ENCODE measurements at regions not wholly inside any gene's neighbourhood (a gene's known extent, or its start where the extent isn't known, plus 50 kb on each side); places are given as distances from the start of the nearest gene placed in this dataset.

DNA sequence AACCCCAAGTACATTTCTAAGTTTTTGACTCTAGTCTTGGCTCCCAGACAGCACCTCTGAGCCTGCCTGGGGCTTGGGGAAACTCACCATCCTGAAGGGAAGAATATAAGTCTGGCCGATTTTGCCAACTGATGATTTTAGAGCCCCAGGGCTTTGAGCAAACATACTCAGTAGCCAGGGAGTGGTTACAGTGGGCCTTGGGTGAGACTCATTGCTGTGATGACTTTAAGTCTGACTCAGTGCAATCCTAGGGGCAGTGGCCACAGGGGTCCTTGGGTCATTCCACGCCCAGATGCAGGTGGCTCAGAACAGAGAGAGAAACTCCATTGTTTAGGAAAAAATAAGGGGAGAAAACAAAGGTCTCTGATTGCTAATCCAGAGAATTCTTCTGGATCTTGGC is 312.0 kb upstream of the EDIL3 start:
- no peak for ATAC-seq
- no peak overlapping the region for H3K27ac ChIP-seq
- intact Hi-C loops (cut with DNase I): no loop called here

DNA sequence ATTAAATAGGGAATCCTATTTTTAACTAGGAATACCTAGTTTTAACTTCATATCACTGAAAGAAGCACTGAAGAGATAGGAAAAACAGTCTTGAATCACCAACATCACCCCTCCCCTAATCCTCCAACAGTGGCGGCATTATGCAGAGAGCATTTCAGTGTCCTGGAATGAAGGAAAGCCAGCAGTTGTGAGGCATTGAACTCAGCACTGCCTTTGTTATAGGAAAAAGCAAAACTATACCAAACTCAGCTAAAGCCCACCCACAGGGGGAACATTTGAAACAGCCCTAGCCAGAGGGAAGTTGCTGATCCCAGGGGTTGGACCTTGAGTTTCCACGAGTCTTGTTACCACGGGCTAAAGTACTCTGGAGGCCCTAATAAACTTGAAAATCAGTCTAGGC is 310.6 kb upstream of the EDIL3 start:
- no peaks in the 10 kb centered on the region for H3K4me1 ChIP-seq
- no peak overlapping the region for H3K27ac ChIP-seq
- TF ChIP-seq, protein P1, sequence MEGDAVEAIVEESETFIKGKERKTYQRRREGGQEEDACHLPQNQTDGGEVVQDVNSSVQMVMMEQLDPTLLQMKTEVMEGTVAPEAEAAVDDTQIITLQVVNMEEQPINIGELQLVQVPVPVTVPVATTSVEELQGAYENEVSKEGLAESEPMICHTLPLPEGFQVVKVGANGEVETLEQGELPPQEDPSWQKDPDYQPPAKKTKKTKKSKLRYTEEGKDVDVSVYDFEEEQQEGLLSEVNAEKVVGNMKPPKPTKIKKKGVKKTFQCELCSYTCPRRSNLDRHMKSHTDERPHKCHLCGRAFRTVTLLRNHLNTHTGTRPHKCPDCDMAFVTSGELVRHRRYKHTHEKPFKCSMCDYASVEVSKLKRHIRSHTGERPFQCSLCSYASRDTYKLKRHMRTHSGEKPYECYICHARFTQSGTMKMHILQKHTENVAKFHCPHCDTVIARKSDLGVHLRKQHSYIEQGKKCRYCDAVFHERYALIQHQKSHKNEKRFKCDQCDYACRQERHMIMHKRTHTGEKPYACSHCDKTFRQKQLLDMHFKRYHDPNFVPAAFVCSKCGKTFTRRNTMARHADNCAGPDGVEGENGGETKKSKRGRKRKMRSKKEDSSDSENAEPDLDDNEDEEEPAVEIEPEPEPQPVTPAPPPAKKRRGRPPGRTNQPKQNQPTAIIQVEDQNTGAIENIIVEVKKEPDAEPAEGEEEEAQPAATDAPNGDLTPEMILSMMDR (IDR thresholded peaks at IDR 0.05): no peak
- H3K4me3 ChIP-seq: no peak overlapping the region
- H3K27me3 ChIP-seq: no peaks in the 10 kb centered on the region
- peaks cover 0 to 8% of the 10 kb centered on the region in 2 donors for H3K9me3 ChIP-seq
- intact Hi-C loops (cut with DNase I): no loop called here
- no peak for ATAC-seq
- H3K36me3 ChIP-seq: no peaks in the 10 kb centered on the region
- DNase-seq: no peak

More for the DNA sequence above, 312.0 kb upstream of the EDIL3 start:
- no peak overlapping the region for H3K4me3 ChIP-seq
- no peaks in the 10 kb centered on the region for H3K27me3 ChIP-seq
- H3K9me3 ChIP-seq: peaks cover 0 to 8% of the 10 kb centered on the region in 2 donors
- TF ChIP-seq, protein P1 (IDR thresholded peaks at IDR 0.05): no peak
- DNase-seq: no peak
- no peaks in the 10 kb centered on the region for H3K4me1 ChIP-seq
- no peaks in the 10 kb centered on the region for H3K36me3 ChIP-seq

DNA sequence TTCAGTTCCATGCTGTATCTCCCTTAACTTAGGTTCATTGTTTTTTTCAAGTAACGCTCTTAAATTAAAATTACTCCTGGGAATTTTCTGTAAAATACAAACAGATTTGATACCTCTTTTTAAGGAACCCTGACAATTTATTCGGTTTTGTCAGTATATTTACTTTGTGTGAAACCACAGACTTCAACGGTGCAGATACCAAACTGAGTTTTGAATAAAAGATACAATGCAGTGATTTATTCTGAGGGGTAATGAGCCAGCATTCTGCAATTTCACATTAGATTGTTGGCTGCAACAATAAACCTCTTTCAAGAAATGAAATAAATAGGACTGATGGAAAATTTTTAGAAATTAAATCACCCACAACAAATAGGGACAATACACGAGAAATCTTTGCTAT is 308.6 kb upstream of the EDIL3 start:
- intact Hi-C loops (cut with DNase I): no loop called here
- DNase-seq: no peak

DNA sequence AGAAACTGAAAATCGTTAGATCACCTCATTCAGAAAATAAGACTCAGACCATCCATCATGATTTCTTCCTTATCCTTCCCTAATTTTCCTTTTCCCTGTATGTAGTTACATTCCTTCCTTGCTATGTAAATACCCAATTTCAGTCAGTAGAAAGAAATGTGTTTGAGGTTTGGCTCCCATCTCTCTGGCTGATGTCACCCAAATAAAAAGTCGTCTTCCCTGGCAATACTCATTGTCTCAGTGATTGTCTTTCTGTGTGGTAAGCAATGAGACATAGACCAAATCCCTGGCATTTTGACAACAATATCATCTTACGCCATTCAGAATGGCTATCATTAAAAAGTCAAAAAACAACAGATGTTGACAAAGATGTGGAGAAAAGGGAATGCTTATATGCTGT is 303.9 kb upstream of the EDIL3 start:
- Histone ChIP-seq H3K27ac (no peak overlapping the region), H3K27me3 (no peaks in the 10 kb centered on the region), H3K4me3 (no peak overlapping the region), H3K4me1 (no peaks in the 10 kb centered on the region), H3K36me3 (no peaks in the 10 kb centered on the region), H3K9me3 (peaks cover 0 to 6% of the 10 kb centered on the region in 2 donors)
- no peak for ATAC-seq
- intact Hi-C loops (cut with DNase I): no loop called here
- TF ChIP-seq, protein P1 (IDR thresholded peaks at IDR 0.05): no peak
- no peak for DNase-seq

More for the DNA sequence above, 308.6 kb upstream of the EDIL3 start:
- no peak overlapping the region for H3K4me3 ChIP-seq
- no peak for ATAC-seq
- peaks cover 0 to 8% of the 10 kb centered on the region in 2 donors for H3K9me3 ChIP-seq
- no peaks in the 10 kb centered on the region for H3K27me3 ChIP-seq
- TF ChIP-seq, protein P1 (IDR thresholded peaks at IDR 0.05): no peak
- no peak overlapping the region for H3K27ac ChIP-seq
- H3K36me3 ChIP-seq: no peaks in the 10 kb centered on the region
- no peaks in the 10 kb centered on the region for H3K4me1 ChIP-seq

DNA sequence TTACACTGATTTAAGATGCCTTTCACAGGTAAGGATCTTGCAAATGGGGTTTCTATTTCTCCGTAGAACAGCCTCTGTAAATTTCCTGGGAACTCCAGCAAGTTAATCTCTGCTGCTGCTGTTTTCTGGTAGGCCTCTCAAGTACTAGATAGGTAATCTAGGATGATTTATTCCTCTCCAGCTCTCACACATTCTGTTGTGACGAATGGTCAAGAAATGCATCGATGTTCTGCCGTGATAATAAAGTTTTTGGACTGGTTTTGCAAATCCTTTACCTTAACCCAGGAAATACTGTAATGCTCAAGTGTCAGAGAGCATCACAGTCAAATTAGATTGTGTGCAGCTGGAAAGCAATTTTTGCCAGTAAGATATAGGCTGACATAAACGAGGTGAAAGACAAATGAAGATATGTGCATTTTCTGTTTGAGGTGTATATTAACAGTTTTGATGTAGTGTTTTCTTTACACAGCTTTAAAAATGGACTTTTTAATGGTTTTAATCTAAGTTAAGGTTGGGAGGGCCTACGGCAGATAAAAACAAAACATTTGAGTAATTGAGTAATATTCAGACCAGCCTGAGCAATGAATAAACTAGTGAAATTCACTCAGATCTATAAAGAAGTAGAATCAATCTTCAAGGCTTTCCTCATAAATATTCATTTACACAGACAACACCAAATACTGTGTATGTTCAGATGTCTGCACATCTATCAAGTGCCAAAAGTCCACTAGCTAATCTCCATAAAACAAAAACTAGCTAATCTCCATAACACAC is 300.6 kb upstream of the EDIL3 start:
- no peaks in the 10 kb centered on the region for H3K4me1 ChIP-seq
- peaks cover 0 to 6% of the 10 kb centered on the region in 2 donors for H3K9me3 ChIP-seq
- no peak overlapping the region for H3K4me3 ChIP-seq
- intact Hi-C loops (cut with DNase I): no loop called here
- ATAC-seq (no peak), DNase-seq (no peak)
- no peak overlapping the region for H3K27ac ChIP-seq
- H3K36me3 ChIP-seq: no peaks in the 10 kb centered on the region
- no peaks in the 10 kb centered on the region for H3K27me3 ChIP-seq
- TF ChIP-seq, protein P1 (IDR thresholded peaks at IDR 0.05): no peak
